ENCODE measurements at regions not wholly inside any gene's neighbourhood (a gene's known extent, or its start where the extent isn't known, plus 50 kb on each side); places are given as distances from the start of the nearest gene placed in this dataset.

- Histone ChIP-seq H3K27ac (ENCODE audit: insufficient read length, low read depth, low read length) (no peak overlapping the region), H3K79me2 (ENCODE audit: insufficient read depth, low read length) (no peaks in the 10 kb centered on the region), H2BK15ac (ENCODE audit: low read depth, low read length) (no peak overlapping the region), H3K56ac (ENCODE audit: insufficient read length, low read depth, low read length) (no peak overlapping the region), H3K23me2 (ENCODE audit: insufficient read length, low read depth, low read length, poor library complexity, severe bottlenecking) (no peaks in the 10 kb centered on the region), H2BK20ac (ENCODE audit: low read depth, low read length, poor library complexity, severe bottlenecking) (no peak overlapping the region), H3K14ac (ENCODE audit: insufficient read depth, low read length) (no peak overlapping the region), H2AK5ac (ENCODE audit: insufficient read length, low read length) (no peak overlapping the region), H3K27me3 (ENCODE audit: insufficient read depth, low read length) (no peaks in the 10 kb centered on the region), H4K91ac (ENCODE audit: insufficient read length, low read depth, low read length) (no peak overlapping the region), H3K18ac (ENCODE audit: insufficient read length, low read depth, low read length) (no peak overlapping the region), H3K9ac (ENCODE audit: extremely low read depth, insufficient read length, low read length) (no peak overlapping the region), H3K9me3 (ENCODE audit: control insufficient read depth, low read depth, low read length) (no peaks in the 10 kb centered on the region), H2BK5ac (ENCODE audit: insufficient read length, low read length) (no peak overlapping the region), H3K4me1 (ENCODE audit: insufficient read depth, low read length) (no peaks in the 10 kb centered on the region), H2BK120ac (ENCODE audit: low read depth, low read length, poor library complexity, severe bottlenecking) (no peak overlapping the region), H2BK12ac (ENCODE audit: insufficient read length, low read depth, low read length) (no peak overlapping the region), H4K20me1 (ENCODE audit: control insufficient read depth, insufficient read depth, insufficient read length) (no peaks in the 10 kb centered on the region), H4K5ac (ENCODE audit: insufficient read length, low read depth, low read length) (no peak overlapping the region), H3K4ac (ENCODE audit: low read depth, low read length) (no peak overlapping the region), H3T11ph (ENCODE audit: low read length) (no peak overlapping the region), H3K23ac (ENCODE audit: insufficient read length, low read depth, low read length) (no peak overlapping the region), H2AFZ (ENCODE audit: low read length) (no peak overlapping the region), H3K4me2 (ENCODE audit: insufficient read depth, insufficient read length, low read length) (no peak overlapping the region), H3K79me1 (ENCODE audit: insufficient read depth, low read depth, low read length, poor library complexity, severe bottlenecking) (no peaks in the 10 kb centered on the region), H4K8ac (replicated peaks; ENCODE audit: insufficient read length, low read depth, low read length) (no peak overlapping the region)
- H3K27ac Mint-ChIP-seq: no peak overlapping the region
- TF ChIP-seq, protein P1, sequence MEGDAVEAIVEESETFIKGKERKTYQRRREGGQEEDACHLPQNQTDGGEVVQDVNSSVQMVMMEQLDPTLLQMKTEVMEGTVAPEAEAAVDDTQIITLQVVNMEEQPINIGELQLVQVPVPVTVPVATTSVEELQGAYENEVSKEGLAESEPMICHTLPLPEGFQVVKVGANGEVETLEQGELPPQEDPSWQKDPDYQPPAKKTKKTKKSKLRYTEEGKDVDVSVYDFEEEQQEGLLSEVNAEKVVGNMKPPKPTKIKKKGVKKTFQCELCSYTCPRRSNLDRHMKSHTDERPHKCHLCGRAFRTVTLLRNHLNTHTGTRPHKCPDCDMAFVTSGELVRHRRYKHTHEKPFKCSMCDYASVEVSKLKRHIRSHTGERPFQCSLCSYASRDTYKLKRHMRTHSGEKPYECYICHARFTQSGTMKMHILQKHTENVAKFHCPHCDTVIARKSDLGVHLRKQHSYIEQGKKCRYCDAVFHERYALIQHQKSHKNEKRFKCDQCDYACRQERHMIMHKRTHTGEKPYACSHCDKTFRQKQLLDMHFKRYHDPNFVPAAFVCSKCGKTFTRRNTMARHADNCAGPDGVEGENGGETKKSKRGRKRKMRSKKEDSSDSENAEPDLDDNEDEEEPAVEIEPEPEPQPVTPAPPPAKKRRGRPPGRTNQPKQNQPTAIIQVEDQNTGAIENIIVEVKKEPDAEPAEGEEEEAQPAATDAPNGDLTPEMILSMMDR (conservative IDR thresholded peaks at IDR 0.05): no peak
- WGBS (ENCODE audit: extremely low coverage, insufficient read length, low lambda C conversion rate): no CpG with 5 or more reads among the region's 5 CpGs
- H3K4me1 Mint-ChIP-seq: peaks cover 0 to 7% of the 10 kb centered on the region in 2 experiments; a peak in 2 of 4 replicates
- peak; percentile 2 for DNase-seq
- peaks cover 13 to 22% (median 20%) of the 10 kb centered on the region in 3 experiments; a peak in 6 of 7 replicates for H3K36me3 Mint-ChIP-seq (ENCODE audit: insufficient read depth in 1 of 3, low read depth in 3 of 3)
- peaks cover 2 to 3% of the 10 kb centered on the region in 2 experiments; a peak in 1 of 5 replicates for H3K9me3 Mint-ChIP-seq
- no peak overlapping the region for H3K4me3 Mint-ChIP-seq
- peaks cover 3% of the 10 kb centered on the region; the same call in 1 of the 2 replicates for H3K27me3 Mint-ChIP-seq (ENCODE audit: low read depth)
Measured at GRCh38 chr12:9346866-9347327, 138.7 kb upstream of the PZP start.

Measured in H9 (cell line).